CD4-positive, alpha-beta T cell treated with Interleukin-4 for 4 hours (primary cell): ENCODE measurements at regions not wholly inside any gene's neighbourhood (a gene's known extent, or its start where the extent isn't known, plus 50 kb on each side); places are given as distances from the start of the nearest gene placed in this dataset.
"Not testable (repeated sequence)": the region's sequence is repeated elsewhere in the genome, so short reads cannot be mapped to it uniquely, and the experiment has no call there.

ENCODE experiments used
- DNase-seq: peaks from one replicate; pipeline ENCODE4 v3.0.0-alpha.2; 2020

DNA sequence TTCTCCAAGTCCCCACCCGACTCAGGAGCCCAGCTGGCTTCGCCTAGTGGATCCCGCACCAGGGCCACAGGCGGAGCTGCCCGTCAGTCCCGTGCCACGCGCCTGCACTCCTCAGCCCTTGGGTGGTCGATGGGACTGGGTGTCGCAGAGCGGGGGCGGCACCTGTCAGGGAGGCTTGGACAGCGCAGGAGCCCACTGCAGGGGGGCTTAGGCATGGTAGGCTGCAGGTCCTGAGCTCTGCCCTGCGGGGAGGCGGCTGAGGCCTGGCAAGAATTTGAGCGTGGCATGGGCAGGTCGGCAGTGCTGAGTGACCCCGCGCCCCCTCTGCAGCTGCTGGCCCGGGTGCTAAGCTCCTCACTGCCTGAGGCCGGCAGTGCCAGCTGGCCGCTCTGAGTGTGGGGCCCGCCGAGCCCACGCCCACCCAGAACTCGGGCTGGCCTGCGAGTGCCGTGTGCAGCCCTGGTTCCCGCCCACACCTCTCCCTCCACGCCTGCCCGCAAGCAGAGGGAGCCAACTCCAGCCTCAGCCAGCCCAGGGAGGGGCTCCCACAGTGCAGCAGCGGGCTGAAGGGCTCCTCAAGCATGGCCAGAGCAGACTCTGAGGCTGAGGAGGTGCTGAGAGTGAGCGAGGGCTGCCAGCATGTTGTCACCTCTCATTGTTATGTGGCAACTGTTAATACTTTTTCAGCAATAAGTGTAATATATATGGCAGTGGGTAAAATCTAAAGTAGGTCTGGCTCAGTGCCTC, 548.4 kb upstream of the BRINP3 start:
- DNase-seq, result no peak

DNA sequence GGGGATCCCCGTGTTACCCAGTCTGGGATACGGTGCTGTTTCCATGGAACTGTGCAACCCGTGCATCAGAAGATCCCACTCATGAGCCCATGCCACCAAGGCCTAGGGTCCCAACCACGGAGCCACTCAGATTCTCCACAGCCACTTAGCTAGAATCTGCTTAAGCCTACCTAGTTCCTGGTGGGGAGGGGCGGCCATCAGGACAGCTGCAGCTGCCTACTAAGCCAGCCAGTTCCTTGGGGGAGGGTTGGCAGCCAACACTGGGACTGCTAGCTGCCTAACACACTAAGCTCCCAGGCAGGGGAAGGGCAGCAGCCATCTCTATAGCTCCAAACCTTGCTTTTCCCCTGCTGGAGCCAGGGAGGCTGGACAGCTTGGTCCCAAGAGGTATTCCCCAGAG, 549.2 kb upstream of the BRINP3 start:
- DNase-seq, result no peak

DNA sequence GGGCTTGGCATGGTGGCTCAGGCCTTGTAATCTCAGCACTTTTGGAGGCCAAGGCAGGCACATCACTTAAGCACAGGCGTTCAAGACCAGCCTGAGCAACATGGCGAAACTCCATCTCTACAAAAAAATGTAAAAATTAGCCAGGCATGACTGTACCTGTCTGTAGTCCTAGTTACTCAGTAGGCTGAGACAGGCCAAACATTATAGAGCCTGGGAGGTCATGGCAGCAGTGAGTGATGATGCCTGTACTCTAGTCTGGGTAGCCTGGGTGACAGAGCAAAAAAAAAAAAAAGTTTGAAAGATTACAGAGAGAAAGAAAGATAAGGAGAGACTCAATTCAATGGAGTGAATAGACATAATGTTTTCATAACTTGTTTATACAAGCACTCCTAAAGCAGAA, 556.5 kb upstream of the BRINP3 start:
- no peak for DNase-seq

DNA sequence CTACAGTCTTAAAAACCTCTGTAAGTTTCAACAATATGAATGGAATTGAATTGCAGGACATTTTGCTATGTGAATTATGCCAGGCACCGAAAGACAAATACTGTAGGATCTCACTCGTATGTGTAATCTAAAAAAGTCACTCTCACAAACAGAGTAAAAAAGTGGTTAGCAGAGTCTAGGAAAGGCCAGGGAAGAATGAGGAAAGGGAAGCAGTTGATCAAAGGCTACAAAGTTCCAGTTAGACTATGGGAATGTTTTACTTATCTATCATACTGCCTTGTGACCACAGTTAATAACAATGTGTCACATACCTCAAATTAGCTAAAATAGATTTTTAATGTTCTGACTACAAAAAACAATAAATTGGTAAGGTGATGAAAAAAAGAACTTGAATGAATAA, 565.4 kb upstream of the BRINP3 start:
- no peak for DNase-seq

DNA sequence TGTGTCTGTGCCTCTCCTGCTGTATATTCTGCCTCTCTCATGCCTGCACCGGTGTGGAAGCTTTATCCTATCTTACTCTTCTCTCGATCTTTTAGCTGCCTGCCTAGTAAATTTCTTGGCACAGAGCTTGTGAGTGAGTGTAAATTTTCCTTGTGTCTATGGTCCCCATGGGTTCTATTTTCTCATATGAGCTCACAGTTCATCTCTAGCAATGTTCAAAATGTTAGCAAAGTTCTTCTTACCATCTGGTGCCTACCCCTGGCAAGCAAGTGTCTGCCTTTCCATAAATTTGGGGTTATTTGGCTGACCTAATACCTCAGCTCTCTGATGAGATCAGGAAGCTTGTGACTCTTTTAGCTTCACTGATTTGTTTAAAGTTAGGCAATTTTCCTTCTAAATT, 572.1 kb upstream of the BRINP3 start:
- no peak for DNase-seq

DNA sequence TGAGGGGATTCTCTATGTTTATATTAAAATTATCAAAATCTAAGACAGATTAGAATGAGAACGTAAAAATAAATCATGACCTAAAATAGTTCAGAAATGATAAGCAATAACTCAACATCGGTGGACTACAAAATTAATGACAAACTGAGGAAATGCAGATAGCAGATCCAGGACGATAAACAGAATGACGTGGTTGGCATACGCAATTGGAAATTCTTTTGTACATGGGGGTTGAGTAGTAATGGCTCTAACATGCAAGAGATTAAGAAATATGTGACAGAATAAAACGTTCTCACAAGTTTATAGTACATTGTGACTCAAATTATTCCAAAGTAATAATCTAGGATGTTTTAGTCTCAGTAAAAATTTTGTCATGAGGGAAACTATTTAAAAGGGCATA, 575.2 kb upstream of the BRINP3 start:
- no peak for DNase-seq

DNA sequence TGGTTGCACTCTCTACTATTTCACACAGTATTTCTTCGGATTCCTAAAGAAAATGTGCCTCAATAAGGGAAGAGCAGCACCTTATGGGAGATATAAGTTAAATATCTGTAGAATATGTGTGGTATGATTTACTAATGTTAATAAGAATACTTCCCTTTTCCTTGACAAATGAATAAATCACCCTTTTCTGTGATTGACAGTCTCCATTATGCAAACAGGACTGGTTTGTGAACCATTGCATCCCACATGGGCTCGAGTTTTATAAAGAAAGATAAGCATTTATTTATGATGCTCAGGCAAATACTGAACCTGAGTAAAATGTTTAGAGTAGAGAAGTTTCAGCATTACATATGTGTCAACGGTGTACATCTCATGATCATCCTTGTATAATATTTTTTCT, 587.7 kb upstream of the BRINP3 start:
- DNase-seq, result no peak

DNA sequence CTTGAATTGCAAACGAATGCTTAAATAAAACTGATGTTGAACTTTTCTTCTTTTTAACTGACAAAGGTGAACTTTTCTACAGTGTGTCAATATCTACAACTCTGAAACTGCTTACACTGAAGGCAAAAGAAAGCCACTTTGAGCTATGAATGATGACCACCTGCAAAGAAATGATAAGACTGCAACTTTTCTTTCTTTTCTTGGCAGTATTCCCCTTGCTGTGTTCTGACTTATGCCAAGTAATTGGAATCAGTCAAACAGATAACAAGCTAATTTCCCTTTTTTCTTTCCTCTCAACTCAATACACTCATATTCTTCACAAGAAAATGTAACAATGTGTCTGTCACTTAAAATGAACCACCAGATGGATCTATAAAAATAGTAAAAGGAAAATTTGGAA, 588.1 kb upstream of the BRINP3 start:
- DNase-seq, result no peak

DNA sequence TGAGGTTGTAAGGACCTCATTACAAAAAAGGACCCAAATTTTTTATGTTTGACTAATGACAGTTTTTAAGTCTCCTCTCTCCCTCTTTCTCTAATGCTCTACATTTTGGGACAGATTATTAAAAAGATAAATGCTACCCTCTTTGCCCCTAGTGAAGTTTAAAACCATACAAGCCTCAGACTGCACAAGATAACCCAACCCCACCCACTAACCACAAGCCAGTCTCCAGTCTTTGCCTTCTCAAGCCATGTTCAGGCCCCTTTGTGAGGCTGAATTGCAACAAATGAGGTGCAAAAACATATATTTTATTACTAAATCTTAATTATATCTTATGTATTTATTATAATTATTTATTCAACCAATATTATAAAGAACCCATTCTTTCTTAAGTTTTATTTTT, 597.2 kb upstream of the BRINP3 start:
- no peak for DNase-seq

DNA sequence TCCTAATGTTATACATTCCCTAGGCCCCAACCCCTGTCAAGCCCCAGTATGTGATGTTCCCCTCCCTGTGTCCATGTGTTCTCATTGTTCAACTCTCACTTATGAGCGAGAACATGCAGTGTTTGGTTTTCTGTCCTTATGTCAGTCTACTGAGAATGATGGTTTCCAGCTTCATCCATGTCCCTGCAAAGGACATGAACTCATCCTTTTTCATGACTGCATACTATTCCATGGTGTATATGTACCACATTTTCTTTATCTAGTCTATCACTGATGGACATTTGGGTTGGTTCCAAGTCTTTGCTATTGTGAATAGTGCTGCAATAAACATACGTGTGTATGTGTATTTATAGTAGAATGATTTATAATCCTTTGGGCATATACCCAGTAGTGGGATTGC, 605.4 kb upstream of the BRINP3 start:
- not testable (repeated sequence) for DNase-seq

DNA sequence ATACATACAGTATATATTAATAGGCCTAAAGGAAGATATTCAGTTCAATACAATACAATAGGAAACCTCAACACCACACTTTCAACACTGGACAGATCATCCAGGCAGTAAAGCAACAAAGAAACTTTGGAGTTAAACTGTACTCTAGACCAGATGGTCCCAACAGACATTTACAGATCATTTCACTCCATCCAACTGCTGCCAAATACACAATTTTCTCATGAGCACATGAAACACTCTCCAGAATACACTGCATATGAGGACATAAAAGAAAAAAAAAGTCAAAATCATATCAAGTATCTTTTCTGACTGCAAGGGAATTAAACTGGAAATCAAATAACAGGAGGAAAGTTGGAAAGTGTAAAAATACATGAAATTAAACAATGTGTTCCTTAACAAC, 607.5 kb upstream of the BRINP3 start:
- DNase-seq, result no peak

DNA sequence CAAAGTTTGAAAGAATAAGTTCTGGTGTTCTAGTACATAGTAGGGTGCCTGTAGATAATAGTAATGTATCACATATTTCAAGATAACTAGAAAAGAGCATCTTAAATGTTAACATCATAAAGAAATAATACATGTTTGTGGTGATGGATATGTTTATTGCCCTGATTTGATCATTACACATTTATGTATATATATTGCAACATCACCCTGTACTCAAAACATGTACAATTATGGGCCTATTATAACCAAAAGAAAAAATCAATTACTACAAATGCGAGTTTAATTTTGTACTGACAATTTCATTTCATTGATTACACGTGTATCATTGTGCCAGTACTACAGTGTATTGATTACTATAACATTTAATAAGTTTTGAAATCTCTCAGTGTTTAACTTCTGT, 609.2 kb upstream of the BRINP3 start:
- DNase-seq, result no peak

DNA sequence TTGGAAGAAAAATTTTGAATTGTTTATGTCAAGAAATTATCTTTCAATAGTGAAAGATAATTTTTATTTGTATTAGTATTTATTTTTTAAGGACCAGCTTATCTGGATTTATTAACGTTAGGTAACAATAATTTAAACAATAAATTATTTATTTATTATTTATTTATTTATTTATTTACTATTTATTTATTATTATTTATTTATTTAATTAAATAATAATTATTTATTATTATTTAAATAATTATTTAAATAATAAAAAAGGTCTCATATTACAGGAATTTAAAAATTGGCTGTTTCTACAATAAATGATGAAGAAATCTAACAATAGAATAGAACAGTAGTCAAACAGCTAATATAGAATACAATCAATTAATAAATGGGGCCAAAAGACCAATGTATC, 618.7 kb upstream of the BRINP3 start:
- DNase-seq, result no peak

DNA sequence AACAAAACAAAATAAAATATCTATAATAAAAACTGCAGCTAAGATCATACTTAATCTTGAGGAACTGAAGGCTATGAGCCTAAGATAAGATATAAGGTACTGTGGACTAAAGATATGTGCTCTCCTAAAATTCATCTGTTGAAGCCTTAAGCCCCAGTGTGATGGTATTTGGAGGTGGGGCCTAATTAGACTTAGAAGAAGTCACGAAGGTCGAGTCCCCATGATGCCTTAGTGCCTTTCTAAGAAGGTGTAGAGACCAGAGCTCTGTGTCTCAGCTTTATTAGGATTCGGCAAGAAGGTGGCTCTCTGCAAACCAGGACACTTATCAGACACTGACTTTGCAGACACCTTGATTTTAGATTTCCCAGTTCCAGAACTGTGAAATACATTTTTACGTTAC, 622.0 kb upstream of the BRINP3 start:
- DNase-seq, result no peak

DNA sequence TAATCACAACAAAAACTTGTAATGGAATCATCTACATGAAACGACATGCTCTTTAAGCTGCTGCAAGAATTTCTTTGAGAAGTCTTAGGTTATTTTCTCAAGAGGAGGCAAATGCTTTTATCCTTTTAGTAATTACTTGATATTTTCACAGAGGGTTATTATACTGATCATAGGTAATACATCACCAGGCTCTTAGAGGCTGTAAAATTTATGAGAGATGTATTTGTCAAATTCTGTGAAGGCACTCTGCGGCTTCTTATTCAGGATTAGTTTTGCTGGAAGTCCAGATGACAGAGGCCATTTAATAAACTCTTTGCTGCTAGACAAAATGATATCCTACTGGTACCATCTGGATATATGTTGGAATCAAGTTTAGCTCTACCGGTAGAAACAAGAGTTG, 624.3 kb upstream of the BRINP3 start:
- no peak for DNase-seq

DNA sequence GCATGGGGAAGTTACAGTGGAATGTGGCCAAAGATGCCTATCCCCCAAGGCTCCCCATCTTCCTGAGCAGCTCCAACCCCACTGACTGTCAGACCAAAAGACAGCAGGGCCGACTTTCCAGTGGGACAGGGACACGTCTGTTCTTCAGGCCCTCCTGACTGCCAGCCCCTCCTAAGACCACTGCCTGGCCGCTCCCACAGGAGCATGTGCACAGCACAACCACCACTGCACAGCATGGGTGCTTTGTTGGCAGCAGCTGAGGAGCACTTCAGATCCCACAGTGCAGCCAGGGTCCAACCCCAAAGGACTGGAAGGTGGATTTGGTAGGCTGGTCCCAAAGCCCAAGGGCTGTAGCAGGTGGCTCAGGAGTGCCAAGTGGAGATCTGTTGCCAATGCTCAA, 648.3 kb upstream of the BRINP3 start:
- DNase-seq, result no peak

DNA sequence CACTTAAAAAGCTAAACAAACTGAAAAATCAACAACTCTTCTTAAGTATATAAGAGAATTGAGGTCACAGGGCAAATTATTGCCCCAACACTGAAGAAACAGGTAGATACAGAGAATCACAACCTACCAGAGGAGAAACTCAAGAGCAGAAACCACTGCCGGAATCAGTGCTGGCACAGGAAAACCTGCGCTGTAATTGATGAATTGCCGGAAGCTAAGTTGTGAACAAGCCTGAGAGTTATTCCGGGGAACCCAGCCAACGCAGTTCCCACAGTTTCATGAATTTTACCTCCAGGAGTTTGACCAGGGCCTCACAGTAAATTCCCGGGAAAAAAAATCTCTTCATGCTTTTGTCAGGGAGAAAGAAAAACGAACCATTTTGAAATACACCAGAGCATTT, 657.1 kb upstream of the BRINP3 start:
- DNase-seq, result no peak

DNA sequence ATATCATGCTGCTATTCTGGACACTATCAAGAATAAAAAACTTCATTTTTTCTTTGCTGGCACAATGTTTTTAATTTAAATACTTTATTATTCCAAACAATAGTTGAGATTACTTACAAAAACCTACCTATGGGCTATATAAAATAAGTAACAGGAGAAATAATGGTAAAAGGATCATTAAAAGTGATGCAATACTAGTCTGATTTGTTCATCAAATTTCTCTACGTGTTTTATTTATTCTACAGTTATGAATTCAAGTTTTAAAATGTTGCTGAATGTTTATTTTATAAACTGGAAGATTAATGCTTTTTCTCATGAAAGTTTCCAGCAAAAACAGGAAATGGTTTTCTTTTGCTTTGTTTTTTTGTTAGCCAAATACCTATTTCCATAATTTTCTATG, 662.4 kb upstream of the BRINP3 start:
- no peak for DNase-seq

DNA sequence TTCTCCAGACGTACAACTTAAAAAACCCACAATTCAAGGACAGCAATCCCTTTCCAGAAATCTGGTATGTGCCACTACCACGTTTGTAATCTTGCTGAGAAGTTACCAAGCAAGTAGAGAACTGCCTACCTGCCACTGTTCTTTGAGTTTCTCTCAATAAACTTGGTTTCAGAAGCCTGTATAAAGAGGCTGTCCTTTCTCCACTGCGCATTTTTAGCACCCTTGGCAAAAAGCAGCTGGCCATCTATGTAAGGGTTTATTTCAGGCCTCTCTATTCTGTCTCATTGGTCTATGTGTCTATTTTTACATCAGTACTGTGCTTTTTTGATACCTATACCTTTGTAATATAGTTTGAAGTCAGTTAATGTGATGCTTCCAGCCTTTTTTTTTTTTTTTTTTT, 665.1 kb upstream of the BRINP3 start:
- no peak for DNase-seq

DNA sequence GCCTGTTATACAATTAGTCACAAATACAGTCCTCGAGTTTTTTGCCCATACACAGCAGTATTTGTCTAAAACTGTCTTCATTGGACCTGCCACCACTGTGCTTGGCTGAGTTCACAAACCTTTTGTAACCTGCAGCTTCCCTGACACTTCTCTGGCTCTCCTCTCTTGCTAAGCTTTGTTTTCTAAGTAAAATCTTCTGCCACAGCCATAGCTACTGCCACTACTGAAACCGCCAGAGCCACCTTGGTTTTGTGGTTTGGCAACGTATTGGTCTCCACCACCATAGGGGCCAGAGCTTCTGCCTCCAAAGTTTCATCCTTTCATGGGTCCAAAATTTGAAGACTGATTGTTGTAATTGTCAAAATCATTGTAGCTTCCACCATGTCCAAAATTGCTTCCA, 668.2 kb upstream of the BRINP3 start:
- DNase-seq, result no peak

DNA sequence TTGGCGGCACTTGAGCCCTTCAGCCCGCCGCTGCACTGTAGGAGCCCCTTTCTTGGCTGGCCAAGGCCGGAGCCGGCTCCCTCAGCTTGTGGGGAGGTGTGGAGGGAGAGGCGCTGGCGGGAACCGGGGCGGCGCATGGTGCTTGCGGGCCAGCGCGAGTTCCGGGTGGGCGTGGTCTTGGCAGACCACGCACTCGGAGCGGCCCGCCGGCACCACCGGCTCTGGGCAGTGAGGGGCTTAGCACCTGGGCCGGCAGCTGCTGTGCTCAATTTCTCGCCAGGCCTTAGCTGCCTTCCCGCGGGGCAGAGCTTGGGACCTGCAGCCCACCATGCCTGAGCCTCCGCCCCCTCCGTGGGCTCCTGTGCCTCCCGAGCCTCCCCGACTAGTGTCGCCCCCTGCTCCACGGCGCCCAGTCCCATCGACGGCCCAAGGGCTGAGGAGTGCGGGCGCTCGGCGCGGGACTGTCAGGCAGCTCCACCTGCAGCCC, 673.7 kb upstream of the BRINP3 start:
- DNase-seq, result no peak

DNA sequence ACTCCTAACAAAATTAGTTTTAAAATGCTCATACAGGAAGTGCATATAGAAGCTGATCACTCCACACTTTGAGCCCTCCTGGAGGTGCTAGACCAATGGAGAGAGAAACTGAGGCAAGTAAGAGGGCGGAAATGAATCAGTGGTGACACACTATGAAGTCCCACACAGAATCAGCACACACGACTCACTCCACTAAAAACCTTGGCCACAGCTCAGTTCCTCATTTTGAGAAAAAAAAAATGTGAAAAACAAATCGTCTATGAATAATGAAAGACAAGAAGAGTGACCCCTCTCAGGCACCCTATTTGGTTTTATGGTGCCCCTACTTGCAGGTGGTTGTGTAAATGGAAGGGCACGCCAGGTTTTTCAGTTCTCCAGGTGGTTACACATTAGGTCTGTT, 675.1 kb upstream of the BRINP3 start:
- no peak for DNase-seq

DNA sequence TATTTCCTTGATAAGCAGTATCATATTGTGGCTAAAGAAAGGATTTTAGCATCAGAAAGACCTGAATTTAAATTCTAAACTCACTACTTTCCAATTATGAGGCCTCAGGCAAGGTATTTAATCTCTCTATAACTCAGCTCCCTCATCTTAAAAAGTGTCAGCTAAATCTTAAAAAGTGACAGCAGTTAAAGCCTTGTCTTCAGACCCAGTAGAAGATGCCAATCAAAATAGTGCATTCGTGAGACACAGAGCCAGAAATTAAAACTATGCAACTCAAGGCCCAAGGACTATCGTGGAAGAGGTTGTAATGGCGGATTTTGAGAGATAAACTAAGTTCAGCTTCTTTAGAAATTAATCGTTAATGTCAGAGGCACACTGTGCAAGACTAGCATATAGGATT, 677.5 kb upstream of the BRINP3 start:
- DNase-seq, result no peak

DNA sequence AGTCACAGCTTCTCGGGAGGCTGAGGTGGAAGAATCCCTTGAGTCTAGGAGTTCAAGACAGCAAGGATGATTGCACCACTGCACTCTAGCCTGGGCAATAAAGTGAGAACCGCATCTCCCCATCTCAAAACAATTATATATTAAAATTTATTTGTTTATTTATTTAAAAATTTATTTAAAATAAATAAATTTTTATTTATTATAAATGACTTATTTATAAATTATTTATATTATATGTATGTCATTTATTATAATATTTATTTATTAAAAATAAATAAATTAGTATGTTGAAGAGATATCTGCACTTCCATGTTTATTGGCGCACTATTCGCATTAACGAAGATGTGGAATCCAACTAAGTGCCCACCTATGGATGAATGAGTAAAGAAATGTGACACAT, 683.2 kb upstream of the BRINP3 start:
- no peak for DNase-seq

DNA sequence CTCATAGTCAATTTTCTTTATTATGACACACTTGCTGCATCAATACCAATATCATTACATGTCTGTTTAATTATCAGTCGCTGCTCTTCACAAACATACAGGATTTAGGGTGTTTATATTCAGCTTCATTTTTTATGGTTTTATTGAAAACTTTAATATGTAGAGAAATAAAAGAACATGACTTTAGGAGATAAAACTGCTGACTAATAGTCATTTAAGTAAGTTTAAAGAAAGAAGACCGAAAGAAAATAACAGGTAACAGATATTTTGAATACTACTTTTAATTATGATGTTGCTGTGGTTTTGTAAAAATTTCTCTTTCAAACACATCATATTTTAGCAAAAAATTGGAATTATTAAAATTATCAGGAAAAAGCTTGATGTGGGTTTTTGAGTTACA, 685.1 kb upstream of the BRINP3 start:
- DNase-seq, result no peak

DNA sequence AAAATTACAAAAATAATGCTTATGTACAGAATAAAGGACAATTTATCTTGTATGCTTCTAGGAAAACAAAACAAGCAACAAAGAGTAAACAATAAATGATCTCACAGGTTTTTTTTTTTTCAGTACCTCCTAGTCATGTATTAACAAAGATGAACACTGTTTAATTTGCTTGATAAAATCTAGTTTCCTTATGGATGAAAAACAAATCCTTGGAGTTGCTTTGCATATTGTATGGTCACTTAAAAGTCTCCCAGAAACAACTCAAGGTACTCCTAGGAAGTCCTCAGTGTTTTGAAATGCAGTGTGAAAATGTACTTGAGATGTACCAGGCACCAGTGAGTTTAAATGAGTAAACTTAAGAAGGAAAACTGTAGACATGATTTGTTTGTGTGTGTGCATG, 686.0 kb upstream of the BRINP3 start:
- DNase-seq, result no peak
